Naive thymus-derived CD4-positive, alpha-beta T cell (primary cell): ENCODE measurements at regions not wholly inside any gene's neighbourhood (a gene's known extent, or its start where the extent isn't known, plus 50 kb on each side); places are given as distances from the start of the nearest gene placed in this dataset.
"Not testable (repeated sequence)": the region's sequence is repeated elsewhere in the genome, so short reads cannot be mapped to it uniquely, and the experiment has no call there.

Source experiments
- ATAC-seq: fragments of 150-1000 bp; cut with Tn5 transposase; 2 replicates; pipeline ENCODE4 v1.10.0; 2021; ENCODE audit warnings: mild to moderate bottlenecking, moderate library complexity
- CTCF ChIA-PET: fragments of 350-600 bp; sonication (Branson Sonifier 250); formaldehyde crosslinking; loops from one replicate; lab custom pipeline; 2021; ENCODE audit warnings: antibody characterized with exemption; lab: Charles Lee
- POLR2A ChIA-PET: fragments of 350-600 bp; sonication (Branson Sonifier 250); formaldehyde crosslinking; loops from one replicate; lab custom pipeline; 2021; ENCODE audit warnings: antibody characterized with exemption, inconsistent platforms; lab: Charles Lee
- DNase-seq, 9 donors: peaks; one replicate each; pipeline versions ENCODE4 v3.0.0 to v3.0.0-alpha.2; 2020 to 2022; ENCODE audit warnings: mixed read lengths in 1 of 9
- H3K27ac ChIP-seq: one replicate; pipeline ENCODE4 v1.7.0; 2013; ENCODE audit warnings: mild to moderate bottlenecking, low read depth, low read length, moderate library complexity
- H3K27me3 ChIP-seq, 2 donors: one replicate each; pipeline ENCODE4 v1.7.0; 2013; ENCODE audit warnings: low read length in 2 of 2, mild to moderate bottlenecking in 2 of 2, moderate library complexity in 2 of 2; ENCODE audit not compliant: control insufficient read depth in 2 of 2, insufficient read depth in 2 of 2
- H3K36me3 ChIP-seq, 3 experiments: 1 replicate in 2 of 3; 2 replicates in 1 of 3; pipeline ENCODE4 v1.7.0; 2013; ENCODE audit warnings: low read length in 3 of 3, mild to moderate bottlenecking in 3 of 3, moderate library complexity in 1 of 3; ENCODE audit not compliant: insufficient read depth in 3 of 3, control insufficient read depth in 2 of 3
- H3K4me1 ChIP-seq, 2 donors: one replicate each; pipeline ENCODE4 v1.7.0; 2013; ENCODE audit warnings: low read length in 2 of 2, mild to moderate bottlenecking in 2 of 2, moderate library complexity in 1 of 2; ENCODE audit not compliant: control insufficient read depth in 2 of 2, insufficient read depth in 2 of 2
- H3K4me3 ChIP-seq: 2 replicates; pipeline ENCODE4 v1.7.0; 2013; ENCODE audit warnings: mild to moderate bottlenecking, low read length
- H3K9me3 ChIP-seq, 3 experiments: 1 replicate in 2 of 3; 2 replicates in 1 of 3; pipeline ENCODE4 v1.7.0; 2013; ENCODE audit warnings: low read length in 3 of 3; ENCODE audit not compliant: control insufficient read depth in 2 of 3
- H3K27ac Mint-ChIP-seq, 9 donors: one replicate each; pipeline ENCODE4 v1.8.0; 2020 to 2022; ENCODE audit warnings: mixed read lengths in 9 of 9, mild to moderate bottlenecking in 8 of 9, moderate library complexity in 5 of 9, inconsistent platforms in 2 of 9
- H3K27me3 Mint-ChIP-seq, 5 donors: one replicate each; pipeline ENCODE4 v1.8.0; 2021 to 2022; ENCODE audit warnings: mixed read lengths in 5 of 5, mild to moderate bottlenecking in 1 of 5
- H3K36me3 Mint-ChIP-seq, 5 donors: one replicate each; pipeline ENCODE4 v1.8.0; 2020 to 2022; ENCODE audit warnings: mixed read lengths in 5 of 5, mild to moderate bottlenecking in 3 of 5, inconsistent platforms in 1 of 5
- H3K4me1 Mint-ChIP-seq, 7 donors: one replicate each; pipeline ENCODE4 v1.8.0; 2020 to 2022; ENCODE audit warnings: mixed read lengths in 7 of 7, mild to moderate bottlenecking in 3 of 7, inconsistent platforms in 1 of 7
- H3K4me3 Mint-ChIP-seq, 10 donors: one replicate each; pipeline ENCODE4 v1.8.0; 2020 to 2022; ENCODE audit warnings: mild to moderate bottlenecking in 10 of 10, mixed read lengths in 10 of 10, moderate library complexity in 6 of 10, inconsistent platforms in 2 of 10
- H3K9me3 Mint-ChIP-seq, 11 donors: one replicate each; pipeline ENCODE4 v1.8.0; 2020 to 2022; ENCODE audit warnings: mixed read lengths in 11 of 11, mild to moderate bottlenecking in 4 of 11, inconsistent platforms in 1 of 11, moderate library complexity in 1 of 11
- intact Hi-C, 2 donors: fragments of 100-400 bp; cut with micrococcal nuclease; formaldehyde crosslinking; loops; one replicate each; pipeline ENCODE4 v1.15.1; 2023

GRCh38 chr7:86995814-86996213 lies 63.6 kb downstream of the ELAPOR2 start:
- Mint-ChIP-seq H3K27me3 (peaks cover 0 to 23% (median 7%) of the 10 kb centered on the region in 5 donors), H3K9me3 (no peaks in the 10 kb centered on the region), H3K36me3 (no peaks in the 10 kb centered on the region), H3K4me1 (peaks cover 0 to 10% (median 5%) of the 10 kb centered on the region in 7 donors), H3K27ac (no peak overlapping the region), H3K4me3 (no peak overlapping the region)
- intact Hi-C loops: no loop called here
- ChIA-PET POLR2A (no interaction called here), CTCF (no interaction called here)
- Histone ChIP-seq H3K4me1 (no peaks in the 10 kb centered on the region), H3K4me3 (no peak overlapping the region), H3K27ac (no peak overlapping the region), H3K36me3 (no peaks in the 10 kb centered on the region), H3K9me3 (no peaks in the 10 kb centered on the region), H3K27me3 (no peaks in the 10 kb centered on the region)
- DNase-seq (no peak), ATAC-seq (no peak)

- no peaks in the 10 kb centered on the region for H3K9me3 ChIP-seq
- Mint-ChIP-seq H3K27ac (no peak overlapping the region), H3K4me1 (peaks cover 0 to 10% (median 5%) of the 10 kb centered on the region in 7 donors), H3K9me3 (no peaks in the 10 kb centered on the region), H3K4me3 (no peak overlapping the region), H3K27me3 (peaks cover 0 to 23% (median 7%) of the 10 kb centered on the region in 5 donors), H3K36me3 (no peaks in the 10 kb centered on the region)
- ChIA-PET POLR2A (no interaction called here), CTCF (interaction anchor here (1.3 kb wide), 1 partner anchor 9 kb away, joined by 3 read pairs; no protein-coding TSS in a partner anchor)
- ATAC-seq (no peak), DNase-seq (no peak)
- intact Hi-C loops: no loop called here
- H3K4me3 ChIP-seq: no peak overlapping the region
- no peak overlapping the region for H3K27ac ChIP-seq
- H3K27me3 ChIP-seq: no peaks in the 10 kb centered on the region
- no peaks in the 10 kb centered on the region for H3K4me1 ChIP-seq
- H3K36me3 ChIP-seq: no peaks in the 10 kb centered on the region
These were observed 64.3 kb downstream of the ELAPOR2 start for GRCh38 chr7:86995052-86995725.

- POLR2A ChIA-PET: no interaction called here
- Histone ChIP-seq H3K27me3 (no peaks in the 10 kb centered on the region), H3K4me1 (no peaks in the 10 kb centered on the region), H3K36me3 (no peaks in the 10 kb centered on the region), H3K27ac (no peak overlapping the region), H3K9me3 (no peaks in the 10 kb centered on the region), H3K4me3 (no peak overlapping the region)
- Mint-ChIP-seq H3K9me3 (peaks cover 0 to 8% (median 2%) of the 10 kb centered on the region in 11 donors), H3K4me1 (peaks cover 0 to 10% (median 5%) of the 10 kb centered on the region in 7 donors), H3K36me3 (no peaks in the 10 kb centered on the region), H3K27me3 (peaks cover 0 to 11% (median 5%) of the 10 kb centered on the region in 5 donors), H3K27ac (no peak overlapping the region), H3K4me3 (no peak overlapping the region)
- ATAC-seq: no peak
- intact Hi-C loops: loop anchor here in 1 of 2 donors (2.0 kb wide), 1 partner anchor 13 kb away; no protein-coding TSS in a partner anchor
- no peak for DNase-seq
- CTCF ChIA-PET: interaction anchor here (0.7 kb wide), 1 partner anchor 123 kb away, joined by 3 read pairs; no protein-coding TSS in a partner anchor
These were observed 67.7 kb downstream of the ELAPOR2 start for GRCh38 chr7:86991771-86992191.

- POLR2A ChIA-PET: no interaction called here
- no peaks in the 10 kb centered on the region for H3K27me3 ChIP-seq
These were observed 68.2 kb downstream of the ELAPOR2 start for GRCh38 chr7:86991093-86991769.

GRCh38 chr7:86989407-86989806 lies 70.0 kb downstream of the ELAPOR2 start:
- H3K4me1 ChIP-seq: no peaks in the 10 kb centered on the region
- no peaks in the 10 kb centered on the region for H3K36me3 ChIP-seq
- POLR2A ChIA-PET: no interaction called here
- H3K4me3 ChIP-seq: no peak overlapping the region
- no peaks in the 10 kb centered on the region for H3K9me3 ChIP-seq
- no peak for ATAC-seq
- H3K9me3 Mint-ChIP-seq: peaks cover 2 to 24% (median 9%) of the 10 kb centered on the region in 11 donors
- no peaks in the 10 kb centered on the region for H3K27me3 ChIP-seq
- intact Hi-C loops: no loop called here
- H3K4me1 Mint-ChIP-seq: peaks cover 0 to 10% (median 5%) of the 10 kb centered on the region in 7 donors
- H3K27me3 Mint-ChIP-seq: no peaks in the 10 kb centered on the region
- CTCF ChIA-PET: no interaction called here
- DNase-seq: no peak
- peaks cover 0 to 11% (median 4%) of the 10 kb centered on the region in 5 donors for H3K36me3 Mint-ChIP-seq
- H3K27ac Mint-ChIP-seq: no peak overlapping the region
- H3K4me3 Mint-ChIP-seq: no peak overlapping the region
- H3K27ac ChIP-seq: no peak overlapping the region

More at GRCh38 chr7:86991093-86991769, 68.2 kb downstream of the ELAPOR2 start:
- Mint-ChIP-seq H3K36me3 (no peaks in the 10 kb centered on the region), H3K27me3 (peaks cover 0 to 6% (median 5%) of the 10 kb centered on the region in 5 donors), H3K4me1 (peaks cover 0 to 10% (median 5%) of the 10 kb centered on the region in 7 donors), H3K4me3 (no peak overlapping the region), H3K9me3 (peaks cover 0 to 8% (median 4%) of the 10 kb centered on the region in 11 donors), H3K27ac (no peak overlapping the region)
- intact Hi-C loops: no loop called here
- Histone ChIP-seq H3K4me1 (no peaks in the 10 kb centered on the region), H3K27ac (no peak overlapping the region), H3K4me3 (no peak overlapping the region), H3K36me3 (no peaks in the 10 kb centered on the region), H3K9me3 (no peaks in the 10 kb centered on the region)
- CTCF ChIA-PET: no interaction called here
- DNase-seq: no peak
- no peak for ATAC-seq

- Mint-ChIP-seq H3K36me3 (peaks cover 2 to 19% (median 5%) of the 10 kb centered on the region in 5 donors), H3K9me3 (peaks cover 7 to 33% (median 13%) of the 10 kb centered on the region in 11 donors)
- H3K36me3 ChIP-seq, H3K27ac ChIP-seq, ATAC-seq, H3K4me3 ChIP-seq, H3K4me1 Mint-ChIP-seq, H3K4me1 ChIP-seq, H3K9me3 ChIP-seq, DNase-seq, intact Hi-C loops, H3K27me3 Mint-ChIP-seq, H3K27me3 ChIP-seq, H3K27ac Mint-ChIP-seq, POLR2A ChIA-PET, H3K4me3 Mint-ChIP-seq: not testable (repeated sequence)
- CTCF ChIA-PET: interaction anchor here (0.7 kb wide), 1 partner anchor 22 kb away, joined by 6 read pairs; no protein-coding TSS in a partner anchor
These were observed 71.6 kb downstream of the ELAPOR2 start for GRCh38 chr7:86987834-86988233.
